ENCODE measurements at regions not wholly inside any gene's neighbourhood (a gene's known extent, or its start where the extent isn't known, plus 50 kb on each side); places are given as distances from the start of the nearest gene placed in this dataset.

DNA sequence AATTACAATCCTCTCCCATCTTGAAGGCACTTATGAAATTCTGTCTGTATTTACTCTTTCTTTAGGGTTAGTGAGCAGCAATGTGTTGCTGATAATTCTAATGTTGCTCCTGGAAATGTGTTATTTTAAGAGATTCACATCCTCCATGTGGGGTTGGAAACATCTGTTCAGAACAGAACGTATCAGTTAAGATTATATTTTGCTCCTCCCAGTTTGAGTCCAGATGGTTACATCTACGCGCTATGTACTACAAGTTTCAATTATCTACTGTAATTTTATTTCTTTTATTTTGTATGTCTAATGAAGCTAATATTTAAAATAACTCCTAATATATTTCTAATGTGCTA lies 250.6 kb upstream of the KLF6 start:
- Mint-ChIP-seq H3K27me3 (ENCODE audit: low read depth) (no peaks in the 10 kb centered on the region), H3K4me1 (no peaks in the 10 kb centered on the region), H3K9me3 (peaks cover 0 to 2% of the 10 kb centered on the region in 2 experiments; a peak in 2 of 5 replicates), H3K4me3 (no peak overlapping the region), H3K27ac (no peak overlapping the region), H3K36me3 (ENCODE audit: insufficient read depth in 1 of 3, low read depth in 3 of 3) (peaks cover 0 to 3% (median 2%) of the 10 kb centered on the region in 3 experiments; a peak in 2 of 7 replicates)
- Histone ChIP-seq H2BK20ac (ENCODE audit: low read depth, low read length, poor library complexity, severe bottlenecking) (no peak overlapping the region), H3K4ac (ENCODE audit: low read depth, low read length) (no peak overlapping the region), H2AK5ac (ENCODE audit: insufficient read length, low read length) (no peak overlapping the region), H2AFZ (ENCODE audit: low read length) (no peak overlapping the region), H2BK120ac (ENCODE audit: low read depth, low read length, poor library complexity, severe bottlenecking) (no peak overlapping the region), H2BK15ac (ENCODE audit: low read depth, low read length) (no peak overlapping the region), H3K4me1 (ENCODE audit: insufficient read depth, low read length) (no peaks in the 10 kb centered on the region), H3T11ph (ENCODE audit: low read length) (no peak overlapping the region), H3K9ac (ENCODE audit: extremely low read depth, insufficient read length, low read length) (no peak overlapping the region), H3K18ac (ENCODE audit: insufficient read length, low read depth, low read length) (no peak overlapping the region), H3K56ac (ENCODE audit: insufficient read length, low read depth, low read length) (no peak overlapping the region), H3K27ac (ENCODE audit: insufficient read length, low read depth, low read length) (no peak overlapping the region), H4K20me1 (ENCODE audit: control insufficient read depth, insufficient read depth, insufficient read length) (no peaks in the 10 kb centered on the region), H3K4me2 (ENCODE audit: insufficient read depth, insufficient read length, low read length) (no peak overlapping the region), H2BK5ac (ENCODE audit: insufficient read length, low read length) (no peak overlapping the region), H4K8ac (replicated peaks; ENCODE audit: insufficient read length, low read depth, low read length) (no peak overlapping the region), H3K23me2 (ENCODE audit: insufficient read length, low read depth, low read length, poor library complexity, severe bottlenecking) (no peaks in the 10 kb centered on the region), H3K23ac (ENCODE audit: insufficient read length, low read depth, low read length) (no peak overlapping the region), H2BK12ac (ENCODE audit: insufficient read length, low read depth, low read length) (no peak overlapping the region), H3K79me2 (ENCODE audit: insufficient read depth, low read length) (no peaks in the 10 kb centered on the region), H4K5ac (ENCODE audit: insufficient read length, low read depth, low read length) (no peak overlapping the region), H3K9me3 (ENCODE audit: control insufficient read depth, low read depth, low read length) (no peaks in the 10 kb centered on the region), H3K14ac (ENCODE audit: insufficient read depth, low read length) (no peak overlapping the region), H3K27me3 (ENCODE audit: insufficient read depth, low read length) (no peaks in the 10 kb centered on the region), H3K79me1 (ENCODE audit: insufficient read depth, low read depth, low read length, poor library complexity, severe bottlenecking) (no peaks in the 10 kb centered on the region), H4K91ac (ENCODE audit: insufficient read length, low read depth, low read length) (no peak overlapping the region)
- no peak for DNase-seq
- TF ChIP-seq, protein P1, sequence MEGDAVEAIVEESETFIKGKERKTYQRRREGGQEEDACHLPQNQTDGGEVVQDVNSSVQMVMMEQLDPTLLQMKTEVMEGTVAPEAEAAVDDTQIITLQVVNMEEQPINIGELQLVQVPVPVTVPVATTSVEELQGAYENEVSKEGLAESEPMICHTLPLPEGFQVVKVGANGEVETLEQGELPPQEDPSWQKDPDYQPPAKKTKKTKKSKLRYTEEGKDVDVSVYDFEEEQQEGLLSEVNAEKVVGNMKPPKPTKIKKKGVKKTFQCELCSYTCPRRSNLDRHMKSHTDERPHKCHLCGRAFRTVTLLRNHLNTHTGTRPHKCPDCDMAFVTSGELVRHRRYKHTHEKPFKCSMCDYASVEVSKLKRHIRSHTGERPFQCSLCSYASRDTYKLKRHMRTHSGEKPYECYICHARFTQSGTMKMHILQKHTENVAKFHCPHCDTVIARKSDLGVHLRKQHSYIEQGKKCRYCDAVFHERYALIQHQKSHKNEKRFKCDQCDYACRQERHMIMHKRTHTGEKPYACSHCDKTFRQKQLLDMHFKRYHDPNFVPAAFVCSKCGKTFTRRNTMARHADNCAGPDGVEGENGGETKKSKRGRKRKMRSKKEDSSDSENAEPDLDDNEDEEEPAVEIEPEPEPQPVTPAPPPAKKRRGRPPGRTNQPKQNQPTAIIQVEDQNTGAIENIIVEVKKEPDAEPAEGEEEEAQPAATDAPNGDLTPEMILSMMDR (conservative IDR thresholded peaks at IDR 0.05), result no peak
- WGBS (ENCODE audit: extremely low coverage, insufficient read length, low lambda C conversion rate), result no CpG with 5 or more reads among the region's 3 CpGs
